Gastrocnemius medialis (tissue), 4 donors: ENCODE measurements at regions not wholly inside any gene's neighbourhood (a gene's known extent, or its start where the extent isn't known, plus 50 kb on each side); places are given as distances from the start of the nearest gene placed in this dataset.

ENCODE experiments used
- CTCF ChIP-seq, 5 experiments: fragments of 450-650 bp in 3 of 5; fragments of 200-600 bp in 2 of 5; sonication (generic) in 2 of 5; IDR thresholded peaks in 4 of 5; conservative IDR thresholded peaks in 1 of 5; 1 replicate in 4 of 5; 2 replicates in 1 of 5; pipeline ENCODE4 v1.5.1; 2016 to 2019; ENCODE audit warnings: antibody characterized with exemption in 5 of 5, mild to moderate bottlenecking in 3 of 5, moderate library complexity in 3 of 5
- POLR2A ChIP-seq, 2 donors: fragments of 450-650 bp; IDR thresholded peaks; one replicate each; pipeline ENCODE4 v1.6.1; 2017; ENCODE audit warnings: antibody characterized with exemption in 2 of 2, mild to moderate bottlenecking in 2 of 2, moderate library complexity in 2 of 2

GRCh38 chr3:481111-481510, 284.5 kb downstream of the CHL1 start:
- TF ChIP-seq CTCF (IDR thresholded peaks at IDR 0.05 in 4 of 5, conservative IDR thresholded peaks at IDR 0.05 in 1 of 5) (no peak), POLR2A (IDR thresholded peaks at IDR 0.05) (no peak)
